ENCODE measurements at regions not wholly inside any gene's neighbourhood (a gene's known extent, or its start where the extent isn't known, plus 50 kb on each side); places are given as distances from the start of the nearest gene placed in this dataset.

DNA sequence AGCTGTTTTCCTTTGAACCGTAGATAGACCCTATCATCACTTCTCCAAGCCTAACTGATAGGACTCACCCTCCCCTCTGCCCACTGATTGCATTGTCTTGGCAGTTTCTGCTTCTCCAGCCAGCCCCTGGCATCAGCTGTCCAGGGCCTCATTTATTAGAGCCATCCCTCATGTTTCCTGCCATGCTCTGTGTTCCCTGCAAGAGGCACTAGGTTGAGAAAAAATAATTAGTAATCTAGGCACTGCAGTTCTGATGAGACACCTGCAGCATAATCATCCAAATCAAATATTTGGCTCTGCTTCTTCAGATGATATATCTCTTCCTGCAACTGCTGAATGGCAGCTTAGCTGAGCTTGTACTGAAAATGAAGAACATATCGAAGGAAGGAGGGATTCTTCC lies 303.0 kb upstream of the TLE4 start:
- Histone ChIP-seq H3K27ac (no peak overlapping the region), H3K36me3 (no peaks in the 10 kb centered on the region), H3K4me1 (no peaks in the 10 kb centered on the region), H3K9me3 (no peaks in the 10 kb centered on the region), H3K4me3 (no peak overlapping the region), H3K27me3 (no peaks in the 10 kb centered on the region)
- TF ChIP-seq, protein P1, sequence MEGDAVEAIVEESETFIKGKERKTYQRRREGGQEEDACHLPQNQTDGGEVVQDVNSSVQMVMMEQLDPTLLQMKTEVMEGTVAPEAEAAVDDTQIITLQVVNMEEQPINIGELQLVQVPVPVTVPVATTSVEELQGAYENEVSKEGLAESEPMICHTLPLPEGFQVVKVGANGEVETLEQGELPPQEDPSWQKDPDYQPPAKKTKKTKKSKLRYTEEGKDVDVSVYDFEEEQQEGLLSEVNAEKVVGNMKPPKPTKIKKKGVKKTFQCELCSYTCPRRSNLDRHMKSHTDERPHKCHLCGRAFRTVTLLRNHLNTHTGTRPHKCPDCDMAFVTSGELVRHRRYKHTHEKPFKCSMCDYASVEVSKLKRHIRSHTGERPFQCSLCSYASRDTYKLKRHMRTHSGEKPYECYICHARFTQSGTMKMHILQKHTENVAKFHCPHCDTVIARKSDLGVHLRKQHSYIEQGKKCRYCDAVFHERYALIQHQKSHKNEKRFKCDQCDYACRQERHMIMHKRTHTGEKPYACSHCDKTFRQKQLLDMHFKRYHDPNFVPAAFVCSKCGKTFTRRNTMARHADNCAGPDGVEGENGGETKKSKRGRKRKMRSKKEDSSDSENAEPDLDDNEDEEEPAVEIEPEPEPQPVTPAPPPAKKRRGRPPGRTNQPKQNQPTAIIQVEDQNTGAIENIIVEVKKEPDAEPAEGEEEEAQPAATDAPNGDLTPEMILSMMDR (IDR thresholded peaks at IDR 0.05) = no peak
- intact Hi-C loops (cut with DNase I; ENCODE audit: low total_unique reads) = no loop called here
- DNase-seq = no peak

DNA sequence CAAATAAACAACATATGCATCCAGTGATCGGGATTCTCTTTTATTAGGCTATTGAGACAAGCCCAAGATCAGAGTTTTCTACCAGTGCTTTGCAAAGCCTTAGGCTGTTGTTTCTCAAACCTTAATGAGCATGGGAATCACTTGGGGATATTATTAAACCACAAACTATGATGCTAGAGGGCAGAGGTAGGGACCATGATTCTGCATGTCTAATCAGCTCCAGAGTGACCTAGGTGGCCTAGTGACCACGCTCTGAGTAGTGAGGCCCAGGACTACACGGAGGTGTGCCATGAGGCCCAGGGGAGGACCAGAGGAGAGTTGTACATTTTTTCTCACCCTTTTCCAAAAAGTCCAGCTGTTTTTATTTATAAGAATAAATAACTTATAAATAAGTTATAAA lies 298.5 kb upstream of the TLE4 start:
- Histone ChIP-seq H3K4me1 (no peaks in the 10 kb centered on the region), H3K27me3 (no peaks in the 10 kb centered on the region), H3K4me3 (no peak overlapping the region), H3K9me3 (no peaks in the 10 kb centered on the region), H3K27ac (no peak overlapping the region), H3K36me3 (no peaks in the 10 kb centered on the region)
- intact Hi-C loops (cut with DNase I; ENCODE audit: low total_unique reads) = no loop called here
- TF ChIP-seq POLR2A (IDR thresholded peaks at IDR 0.05) = no peak
- TF ChIP-seq, protein P1 (IDR thresholded peaks at IDR 0.05) = no peak
- DNase-seq = no peak

DNA sequence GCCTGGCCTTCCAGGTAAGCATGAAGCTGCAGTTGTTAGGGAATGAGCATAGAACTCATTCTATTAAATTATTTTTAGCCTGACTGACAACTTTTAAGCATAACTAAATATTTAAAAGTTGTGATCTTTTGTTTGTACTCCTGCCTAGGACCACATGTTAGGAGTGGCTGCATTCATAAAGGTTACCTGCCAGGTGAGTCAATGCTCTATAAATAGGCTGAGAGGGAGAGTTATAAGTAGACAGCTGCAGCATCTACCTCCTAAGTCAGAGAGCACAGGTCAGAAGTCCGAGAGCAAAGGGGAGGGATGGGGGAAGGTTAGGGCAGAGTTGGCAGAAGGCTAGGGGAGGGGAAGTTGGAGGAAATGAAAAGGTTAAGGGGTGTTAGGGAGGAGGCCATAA lies 292.4 kb upstream of the TLE4 start:
- intact Hi-C loops (cut with DNase I; ENCODE audit: low total_unique reads) = no loop called here
- TF ChIP-seq, protein P1 (IDR thresholded peaks at IDR 0.05) = no peak
- no peak for TF ChIP-seq POLR2A (IDR thresholded peaks at IDR 0.05)

DNA sequence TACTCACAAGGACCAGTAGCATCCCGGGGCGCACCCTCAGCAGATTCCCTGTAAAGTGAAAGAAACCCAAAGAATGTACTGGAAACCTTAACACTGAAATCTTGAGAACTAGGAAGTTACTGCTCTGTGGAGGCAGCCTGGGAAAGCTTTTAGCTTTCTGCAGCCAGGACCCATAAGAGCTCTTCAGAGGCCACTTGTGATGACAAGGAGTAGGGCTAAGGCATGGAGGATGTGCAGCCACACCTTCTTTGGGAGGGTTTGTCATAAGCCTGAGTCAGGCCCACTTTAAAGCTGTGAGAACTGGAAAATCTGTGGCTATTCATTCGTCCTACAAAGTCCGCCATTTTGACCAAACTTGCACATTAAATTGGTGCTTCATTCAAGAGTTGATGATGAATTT lies 291.1 kb upstream of the TLE4 start:
- no peaks in the 10 kb centered on the region for H3K9me3 ChIP-seq

More for the DNA sequence above, 292.4 kb upstream of the TLE4 start:
- no peak overlapping the region for H3K27ac ChIP-seq
- no peak overlapping the region for H3K4me3 ChIP-seq
- no peaks in the 10 kb centered on the region for H3K9me3 ChIP-seq
- H3K36me3 ChIP-seq = no peaks in the 10 kb centered on the region
- no peak for DNase-seq
- no peaks in the 10 kb centered on the region for H3K4me1 ChIP-seq
- no peaks in the 10 kb centered on the region for H3K27me3 ChIP-seq

DNA sequence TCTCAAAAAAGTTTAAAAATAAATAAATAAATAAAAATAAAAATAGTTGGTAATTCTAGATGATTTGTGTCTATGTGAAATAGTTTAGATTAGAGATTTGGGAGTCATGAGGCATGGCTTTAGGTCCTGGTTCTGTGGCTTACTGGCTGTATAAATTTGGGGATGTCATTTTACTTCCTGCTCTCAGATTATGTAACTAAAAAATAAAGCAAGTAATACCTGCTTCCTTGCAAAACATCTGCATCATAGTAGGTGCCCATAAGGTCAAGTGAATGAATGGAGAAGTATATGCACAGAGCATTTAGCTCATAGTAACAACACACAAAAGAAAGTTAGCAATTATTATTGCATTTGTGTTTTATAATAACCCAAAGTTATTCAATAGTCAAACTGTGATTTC lies 287.7 kb upstream of the TLE4 start:
- no peak overlapping the region for H3K27ac ChIP-seq
- H3K36me3 ChIP-seq = no peaks in the 10 kb centered on the region
- intact Hi-C loops (cut with DNase I; ENCODE audit: low total_unique reads) = no loop called here
- no peaks in the 10 kb centered on the region for H3K4me1 ChIP-seq
- no peak for DNase-seq
- H3K4me3 ChIP-seq = no peak overlapping the region
- H3K9me3 ChIP-seq = no peaks in the 10 kb centered on the region
- no peak for TF ChIP-seq POLR2A (IDR thresholded peaks at IDR 0.05)
- TF ChIP-seq, protein P1 (IDR thresholded peaks at IDR 0.05) = no peak
- H3K27me3 ChIP-seq = no peaks in the 10 kb centered on the region

More for the DNA sequence above, 291.1 kb upstream of the TLE4 start:
- DNase-seq = no peak
- Histone ChIP-seq H3K27ac (no peak overlapping the region), H3K4me1 (no peaks in the 10 kb centered on the region), H3K27me3 (no peaks in the 10 kb centered on the region), H3K36me3 (no peaks in the 10 kb centered on the region), H3K4me3 (no peak overlapping the region)
- intact Hi-C loops (cut with DNase I; ENCODE audit: low total_unique reads) = no loop called here
- TF ChIP-seq, protein P1 (IDR thresholded peaks at IDR 0.05) = no peak
- TF ChIP-seq POLR2A (IDR thresholded peaks at IDR 0.05) = no peak

All from uterus (tissue), 3 donors.